OCI-LY7 (cell line): ENCODE measurements at regions not wholly inside any gene's neighbourhood (a gene's known extent, or its start where the extent isn't known, plus 50 kb on each side); places are given as distances from the start of the nearest gene placed in this dataset.

Experiments used
- BruUV-seq: library from RNA; stranded (reverse); fragments of 400-500 nt; replicated peaks from 2 replicates; lab custom pipeline; 2021; lab: Mats Ljungman, UMichigan
- CTCF ChIA-PET: fragments of 300-600 bp; sonication (Branson Sonifier 250); formaldehyde crosslinking; loops from one replicate; lab custom pipeline; 2022; ENCODE audit warnings: antibody characterized with exemption; ENCODE audit not compliant: unreplicated experiment; lab: Charles Lee
- POLR2A ChIA-PET: fragments of 300-600 bp; sonication (Branson Sonifier 250); formaldehyde crosslinking; loops from one replicate; lab custom pipeline; 2022; ENCODE audit warnings: antibody characterized with exemption; lab: Charles Lee
- DNase-seq: peaks from one replicate; pipeline ENCODE4 v3.0.0-alpha.2; 2015; ENCODE audit warnings: low spot score
- H2AFZ ChIP-seq: fragments of 200-600 bp; sonication (generic), shearing (Covaris generic); 2 replicates; pipeline ENCODE4 v1.6.1; 2014; ENCODE audit warnings: mild to moderate bottlenecking, antibody characterized with exemption, low read length, moderate library complexity
- H3K27ac ChIP-seq: fragments of 200-600 bp; sonication (generic); 2 replicates; pipeline ENCODE4 v1.5.1; 2014; ENCODE audit warnings: mixed run types, low read depth, mild to moderate bottlenecking, moderate library complexity, low read length, inconsistent platforms; ENCODE audit not compliant: poor library complexity, severe bottlenecking
- H3K36me3 ChIP-seq: fragments of 200-600 bp; sonication (generic); 2 replicates; pipeline ENCODE4 v1.6.1; 2014; ENCODE audit warnings: mild to moderate bottlenecking, antibody characterized with exemption, low read length, moderate library complexity, mixed read lengths; ENCODE audit not compliant: insufficient read depth
- H3K4me1 ChIP-seq: fragments of 200-600 bp; sonication (generic); 2 replicates; pipeline ENCODE4 v1.5.1; 2014; ENCODE audit warnings: mild to moderate bottlenecking, low read length; ENCODE audit not compliant: insufficient read depth, poor library complexity, severe bottlenecking
- H3K4me2 ChIP-seq: fragments of 200-600 bp; sonication (generic); 2 replicates; pipeline ENCODE4 v1.6.1; 2014; ENCODE audit warnings: mild to moderate bottlenecking, low read length
- H3K4me3 ChIP-seq: fragments of 200-600 bp; sonication (generic); 2 replicates; pipeline ENCODE4 v1.5.1; 2014; ENCODE audit warnings: mild to moderate bottlenecking, low read depth, low read length; ENCODE audit not compliant: poor library complexity, severe bottlenecking
- H3K79me2 ChIP-seq: fragments of 200-600 bp; sonication (generic); 2 replicates; pipeline ENCODE4 v1.6.1; 2016; ENCODE audit warnings: low read depth, mild to moderate bottlenecking, low read length, moderate library complexity, mixed read lengths; ENCODE audit not compliant: insufficient read depth
- H3K9me2 ChIP-seq: fragments of 200-600 bp; sonication (generic); 2 replicates; pipeline ENCODE4 v1.6.1; 2016; ENCODE audit warnings: mild to moderate bottlenecking, low read length, mixed read lengths; ENCODE audit not compliant: insufficient read depth
- H3K9me3 ChIP-seq: fragments of 200-600 bp; sonication (generic); 2 replicates; pipeline ENCODE4 v1.6.1; 2014; ENCODE audit warnings: mild to moderate bottlenecking, mixed run types, low read length, mixed read lengths
- H4K20me1 ChIP-seq: fragments of 200-600 bp; sonication (generic); 2 replicates; pipeline ENCODE4 v1.6.1; 2014; ENCODE audit warnings: mild to moderate bottlenecking, antibody characterized with exemption, low read length, moderate library complexity, mixed read lengths; ENCODE audit not compliant: insufficient read depth
- CTCF ChIP-seq: fragments of 200-600 bp; sonication (generic); conservative IDR thresholded peaks from 2 replicates; pipeline ENCODE4 v1.5.1; 2014; ENCODE audit warnings: mild to moderate bottlenecking, antibody characterized with exemption, low read length, moderate library complexity, mixed read lengths
- EZH2phosphoT487 ChIP-seq: fragments of 200-600 bp; sonication (generic); IDR thresholded peaks from 2 replicates; pipeline ENCODE4 v1.6.1; 2018; ENCODE audit warnings: low read depth, borderline replicate concordance, mild to moderate bottlenecking, mixed run types, antibody characterized with exemption, low read length, moderate library complexity, mixed read lengths
- intact Hi-C: fragments of 100-400 bp; cut with micrococcal nuclease; formaldehyde crosslinking; loops from one replicate; pipeline ENCODE4 v1.10.0; 2022; ENCODE audit not compliant: unreplicated experiment

- intact Hi-C loops: no loop called here
- no peaks in the 10 kb centered on the region for H3K79me2 ChIP-seq
- no peak overlapping the region for H3K4me2 ChIP-seq
- no peaks in the 10 kb centered on the region for H3K9me3 ChIP-seq
- no peak for DNase-seq
- CTCF ChIA-PET: no interaction called here
- no peak overlapping the region for H2AFZ ChIP-seq
- no peaks in the 10 kb centered on the region for H3K9me2 ChIP-seq
- POLR2A ChIA-PET: no interaction called here
- H3K36me3 ChIP-seq: no peaks in the 10 kb centered on the region
- BruUV-seq: no TSS peak
- H3K4me3 ChIP-seq: no peak overlapping the region
- TF ChIP-seq CTCF: no peak
- no peak for TF ChIP-seq EZH2phosphoT487
- H3K27ac ChIP-seq: no peak overlapping the region
- H3K4me1 ChIP-seq: no peaks in the 10 kb centered on the region
- H4K20me1 ChIP-seq: no peaks in the 10 kb centered on the region
Measured at GRCh38 chr10:128716181-128716580, 590.0 kb upstream of the MKI67 start.

GRCh38 chr10:128721963-128722445 is 595.8 kb upstream of the MKI67 start:
- no TSS peak for BruUV-seq
- POLR2A ChIA-PET: interaction anchor here (0.7 kb wide), 1 partner anchor 9 kb away, joined by 3 read pairs; no protein-coding TSS in a partner anchor
- H4K20me1 ChIP-seq: no peaks in the 10 kb centered on the region
- no peaks in the 10 kb centered on the region for H3K9me2 ChIP-seq
- no peaks in the 10 kb centered on the region for H3K4me1 ChIP-seq
- H2AFZ ChIP-seq: no peak overlapping the region
- no peaks in the 10 kb centered on the region for H3K36me3 ChIP-seq
- no peaks in the 10 kb centered on the region for H3K9me3 ChIP-seq
- no peak overlapping the region for H3K27ac ChIP-seq
- CTCF ChIA-PET: no interaction called here
- intact Hi-C loops: no loop called here
- no peak overlapping the region for H3K4me3 ChIP-seq
- H3K79me2 ChIP-seq: no peaks in the 10 kb centered on the region
- no peak overlapping the region for H3K4me2 ChIP-seq
- DNase-seq: no peak
- no peak for TF ChIP-seq EZH2phosphoT487
- TF ChIP-seq CTCF: no peak

GRCh38 chr10:128722947-128723346 is 596.7 kb upstream of the MKI67 start:
- H3K9me2 ChIP-seq: no peaks in the 10 kb centered on the region
- H3K4me1 ChIP-seq: no peaks in the 10 kb centered on the region
- intact Hi-C loops: no loop called here
- H2AFZ ChIP-seq: no peak overlapping the region
- no peak for TF ChIP-seq EZH2phosphoT487
- no peak for TF ChIP-seq CTCF
- no peaks in the 10 kb centered on the region for H3K9me3 ChIP-seq
- no peaks in the 10 kb centered on the region for H3K36me3 ChIP-seq
- BruUV-seq: no TSS peak
- POLR2A ChIA-PET: interaction anchor here (0.6 kb wide), 1 partner anchor 37 kb away, joined by 3 read pairs; no protein-coding TSS in a partner anchor
- CTCF ChIA-PET: no interaction called here
- H3K79me2 ChIP-seq: no peaks in the 10 kb centered on the region
- no peak overlapping the region for H3K27ac ChIP-seq
- DNase-seq: no peak
- no peak overlapping the region for H3K4me3 ChIP-seq
- no peak overlapping the region for H3K4me2 ChIP-seq
- no peaks in the 10 kb centered on the region for H4K20me1 ChIP-seq
